A673 (cell line): ENCODE measurements at regions not wholly inside any gene's neighbourhood (a gene's known extent, or its start where the extent isn't known, plus 50 kb on each side); places are given as distances from the start of the nearest gene placed in this dataset.

Experiments
- BruUV-seq: library from RNA; stranded (reverse); fragments of 400-500 nt; replicated peaks from 2 replicates; lab custom pipeline; 2021; lab: Mats Ljungman, UMichigan
- CTCF ChIA-PET: fragments of 300-600 bp; sonication (Branson Sonifier 250); formaldehyde crosslinking; loops from one replicate; lab custom pipeline; 2022; ENCODE audit warnings: antibody characterized with exemption; lab: Charles Lee
- POLR2A ChIA-PET: fragments of 300-600 bp; sonication (Branson Sonifier 250); formaldehyde crosslinking; loops from one replicate; lab custom pipeline; 2022; ENCODE audit warnings: antibody characterized with exemption; ENCODE audit not compliant: low non-redundant PET; lab: Charles Lee
- DNase-seq: peaks from one replicate; pipeline ENCODE4 v3.0.0-alpha.2; 2015; ENCODE audit warnings: low spot score
- H3K27ac ChIP-seq: fragments of 200-600 bp; sonication (generic); 2 replicates; pipeline ENCODE4 v1.5.1; 2016; ENCODE audit warnings: mixed run types, low read depth, mild to moderate bottlenecking, mixed read lengths, antibody characterized with exemption, low read length; ENCODE audit not compliant: poor library complexity, severe bottlenecking
- H3K27me3 ChIP-seq: fragments of 200-600 bp; sonication (generic); replicated peaks from 2 replicates; pipeline ENCODE4 v1.6.1; 2017; ENCODE audit warnings: mixed run types, low read depth, mild to moderate bottlenecking, mixed read lengths, antibody characterized with exemption, low read length; ENCODE audit not compliant: insufficient read depth, poor library complexity
- H3K36me3 ChIP-seq: fragments of 200-600 bp; sonication (generic); 2 replicates; pipeline ENCODE4 v1.6.1; 2016; ENCODE audit warnings: mixed run types, mild to moderate bottlenecking, mixed read lengths, antibody characterized with exemption, low read length; ENCODE audit not compliant: insufficient read depth, poor library complexity, severe bottlenecking
- H3K4me1 ChIP-seq: fragments of 200-600 bp; sonication (generic); 2 replicates; pipeline ENCODE4 v1.6.1; 2017; ENCODE audit warnings: mixed run types, mild to moderate bottlenecking, mixed read lengths, antibody characterized with exemption, low read length; ENCODE audit not compliant: insufficient read depth, poor library complexity, severe bottlenecking
- H3K4me3 ChIP-seq: fragments of 200-600 bp; sonication (generic); 2 replicates; pipeline ENCODE4 v1.5.1; 2016; ENCODE audit warnings: low read depth, mixed run types, mild to moderate bottlenecking, mixed read lengths, low read length; ENCODE audit not compliant: poor library complexity, severe bottlenecking
- H3K9me3 ChIP-seq: fragments of 200-600 bp; sonication (generic); 2 replicates; pipeline ENCODE4 v1.6.1; 2016; ENCODE audit warnings: mixed run types, low read depth, mild to moderate bottlenecking, mixed read lengths, antibody characterized with exemption, low read length; ENCODE audit not compliant: poor library complexity, severe bottlenecking
- EZH2 ChIP-seq: fragments of 200-600 bp; sonication (generic); IDR thresholded peaks from 2 replicates; pipeline ENCODE4 v1.6.1; 2017; ENCODE audit warnings: borderline replicate concordance, low read depth, mild to moderate bottlenecking, mixed read lengths, antibody characterized with exemption, low read length; ENCODE audit not compliant: poor library complexity, severe bottlenecking
- intact Hi-C: fragments of 100-400 bp; cut with micrococcal nuclease; formaldehyde crosslinking; loops from one replicate; pipeline ENCODE4 v1.10.0; 2022; ENCODE audit not compliant: unreplicated experiment
- TF ChIP-seq, protein P1 (sequence below): fragments of 300-800, 200-600 bp; sonication (generic); conservative IDR thresholded peaks from 2 replicates; pipeline ENCODE4 v1.5.1; 2017; ENCODE audit warnings: low read depth, mild to moderate bottlenecking, antibody characterized with exemption, low read length, moderate library complexity, mixed read lengths

DNA sequence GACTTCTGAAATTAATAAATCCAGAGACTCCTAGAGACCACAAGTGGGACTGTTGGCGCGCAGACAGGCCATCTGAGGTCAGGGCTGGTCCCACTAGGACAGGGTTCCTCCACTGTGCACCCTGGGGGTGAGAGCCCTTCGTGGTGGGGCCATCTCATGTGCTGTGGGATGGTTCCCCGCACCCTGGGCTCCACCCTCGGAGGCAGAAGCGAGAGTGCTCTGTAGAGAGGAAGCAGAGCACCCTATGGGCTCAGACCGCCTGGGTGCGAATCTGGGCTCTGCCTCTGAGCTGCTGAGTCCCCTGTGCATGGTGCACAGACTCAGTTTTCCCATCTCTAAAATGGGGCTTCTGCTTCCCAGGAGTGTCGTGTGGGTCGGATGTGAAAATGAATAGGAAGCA is 227.3 kb downstream of the NPHP4 start:
- intact Hi-C loops: no loop called here
- ChIA-PET CTCF (no interaction called here), POLR2A (no interaction called here)
- Histone ChIP-seq H3K27me3 (peaks cover 30% of the 10 kb centered on the region), H3K36me3 (no peaks in the 10 kb centered on the region), H3K9me3 (peaks cover 11% of the 10 kb centered on the region), H3K4me1 (no peaks in the 10 kb centered on the region), H3K4me3 (no peak overlapping the region), H3K27ac (no peak overlapping the region)
- BruUV-seq: no TSS peak
- DNase-seq: no peak
- no peak for TF ChIP-seq EZH2
- TF ChIP-seq, protein P1, sequence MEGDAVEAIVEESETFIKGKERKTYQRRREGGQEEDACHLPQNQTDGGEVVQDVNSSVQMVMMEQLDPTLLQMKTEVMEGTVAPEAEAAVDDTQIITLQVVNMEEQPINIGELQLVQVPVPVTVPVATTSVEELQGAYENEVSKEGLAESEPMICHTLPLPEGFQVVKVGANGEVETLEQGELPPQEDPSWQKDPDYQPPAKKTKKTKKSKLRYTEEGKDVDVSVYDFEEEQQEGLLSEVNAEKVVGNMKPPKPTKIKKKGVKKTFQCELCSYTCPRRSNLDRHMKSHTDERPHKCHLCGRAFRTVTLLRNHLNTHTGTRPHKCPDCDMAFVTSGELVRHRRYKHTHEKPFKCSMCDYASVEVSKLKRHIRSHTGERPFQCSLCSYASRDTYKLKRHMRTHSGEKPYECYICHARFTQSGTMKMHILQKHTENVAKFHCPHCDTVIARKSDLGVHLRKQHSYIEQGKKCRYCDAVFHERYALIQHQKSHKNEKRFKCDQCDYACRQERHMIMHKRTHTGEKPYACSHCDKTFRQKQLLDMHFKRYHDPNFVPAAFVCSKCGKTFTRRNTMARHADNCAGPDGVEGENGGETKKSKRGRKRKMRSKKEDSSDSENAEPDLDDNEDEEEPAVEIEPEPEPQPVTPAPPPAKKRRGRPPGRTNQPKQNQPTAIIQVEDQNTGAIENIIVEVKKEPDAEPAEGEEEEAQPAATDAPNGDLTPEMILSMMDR: no peak

- Histone ChIP-seq H3K4me1 (no peaks in the 10 kb centered on the region), H3K27me3 (peaks cover 30% of the 10 kb centered on the region), H3K4me3 (no peak overlapping the region), H3K36me3 (no peaks in the 10 kb centered on the region), H3K9me3 (peaks cover 11% of the 10 kb centered on the region), H3K27ac (no peak overlapping the region)
- TF ChIP-seq, protein P1: no peak
- TF ChIP-seq EZH2: no peak
- CTCF ChIA-PET: no interaction called here
- intact Hi-C loops: no loop called here
- DNase-seq: no peak
- no TSS peak for BruUV-seq
- POLR2A ChIA-PET: no interaction called here
Observed at GRCh38 chr1:5764464-5764863, 227.8 kb downstream of the NPHP4 start.

DNA sequence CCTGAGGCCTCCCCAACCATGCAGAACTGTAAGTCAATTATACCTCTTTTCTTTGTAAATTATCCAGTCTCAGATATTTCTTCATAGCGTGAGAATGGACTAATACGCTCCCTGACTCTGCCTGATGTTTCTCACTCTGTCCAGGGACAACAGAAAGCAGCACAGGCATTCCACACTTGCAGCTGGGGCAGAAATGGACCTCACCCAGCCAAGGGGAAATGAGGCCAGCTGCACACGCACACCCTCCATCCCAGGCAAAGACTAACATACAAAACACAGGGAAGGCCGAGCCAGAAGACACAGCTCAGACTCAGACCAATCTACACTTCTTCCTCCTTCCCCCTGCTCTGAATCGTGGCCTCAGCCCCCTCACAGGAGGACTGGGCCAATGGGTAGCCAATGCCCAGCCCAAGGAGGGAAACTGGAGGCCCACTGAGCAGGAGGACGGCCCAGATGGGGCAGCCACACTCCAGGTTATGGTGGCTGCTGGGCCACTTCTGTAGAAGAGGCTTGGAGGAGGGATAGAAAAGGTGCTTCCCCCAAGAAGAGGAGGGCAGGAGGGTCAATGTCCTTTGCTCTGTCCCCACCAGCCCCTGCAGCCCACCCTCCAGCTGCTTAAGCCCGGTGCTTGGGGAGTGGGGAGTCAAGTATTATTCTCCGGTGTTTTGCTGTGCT is 228.4 kb downstream of the NPHP4 start:
- H3K36me3 ChIP-seq: no peaks in the 10 kb centered on the region
- no peak for DNase-seq
- POLR2A ChIA-PET: no interaction called here
- intact Hi-C loops: no loop called here
- H3K4me1 ChIP-seq: no peaks in the 10 kb centered on the region
- CTCF ChIA-PET: no interaction called here
- no peak overlapping the region for H3K27ac ChIP-seq
- no TSS peak for BruUV-seq
- TF ChIP-seq, protein P1: no peak
- TF ChIP-seq EZH2: no peak
- H3K9me3 ChIP-seq: peaks cover 11% of the 10 kb centered on the region
- H3K27me3 ChIP-seq: peaks cover 30% of the 10 kb centered on the region
- H3K4me3 ChIP-seq: no peak overlapping the region
